H1 (cell line): ENCODE measurements at regions not wholly inside any gene's neighbourhood (a gene's known extent, or its start where the extent isn't known, plus 50 kb on each side); places are given as distances from the start of the nearest gene placed in this dataset.

ENCODE experiments used
- CTCF ChIA-PET: fragments of 300-600 bp; sonication (Branson Sonifier 250); formaldehyde crosslinking; loops from one replicate; lab custom pipeline; 2021; ENCODE audit not compliant: partially characterized antibody; lab: Charles Lee
- POLR2A ChIA-PET: fragments of 300-600 bp; sonication (Branson Sonifier 250); formaldehyde crosslinking; loops from one replicate; lab custom pipeline; 2021; ENCODE audit warnings: inconsistent platforms; ENCODE audit not compliant: partially characterized antibody; lab: Charles Lee
- DNase-seq, 2 experiments: peaks; one replicate each; pipeline versions ENCODE4 v3.0.0 to v3.0.0-alpha.2; 2010 to 2022; ENCODE audit warnings: low spot score in 2 of 2, low read depth in 1 of 2, mixed read lengths in 1 of 2
- FAIRE-seq: peaks from 2 replicates; lab custom pipeline; 2011; peaks lifted over from hg19 to GRCh38; lab: Jason Lieb, UNC
- H2AFZ ChIP-seq: 2 replicates; pipeline ENCODE4 v1.8.1; 2012; ENCODE audit warnings: low read length, inconsistent platforms
- H2AK5ac ChIP-seq: 2 replicates; pipeline ENCODE4 v1.6.1; 2013; ENCODE audit warnings: low read depth, low read length
- H2BK120ac ChIP-seq: replicated peaks from 2 replicates; pipeline ENCODE3; 2013; ENCODE audit warnings: low read depth, low read length, inconsistent platforms
- H2BK12ac ChIP-seq: 2 replicates; pipeline ENCODE4 v1.6.1; 2013; ENCODE audit warnings: low read depth, low read length
- H2BK15ac ChIP-seq: 2 replicates; pipeline ENCODE4 v1.6.1; 2013; ENCODE audit warnings: low read length
- H2BK20ac ChIP-seq: 2 replicates; pipeline ENCODE4 v1.6.1; 2013; ENCODE audit warnings: low read length
- H2BK5ac ChIP-seq: 2 replicates; pipeline ENCODE4 v1.6.1; 2013; ENCODE audit warnings: low read depth, low read length
- H3K14ac ChIP-seq: 2 replicates; pipeline ENCODE4 v1.6.1; 2013; ENCODE audit warnings: inconsistent platforms; ENCODE audit not compliant: insufficient read length
- H3K18ac ChIP-seq: 2 replicates; pipeline ENCODE4 v1.6.1; 2013; ENCODE audit warnings: low read length; ENCODE audit errors: extremely low read depth
- H3K23ac ChIP-seq: 2 replicates; pipeline ENCODE4 v1.6.1; 2013; ENCODE audit warnings: inconsistent platforms; ENCODE audit not compliant: insufficient read length
- H3K23me2 ChIP-seq: 2 replicates; pipeline ENCODE4 v1.6.1; 2013; ENCODE audit warnings: low read depth, low read length
- H3K27ac ChIP-seq: 2 replicates; pipeline ENCODE4 v1.6.1; 2011; ENCODE audit warnings: low read depth, low read length, inconsistent platforms
- H3K27me3 ChIP-seq, 4 experiments: replicated peaks in 1 of 4; 1 replicate in 1 of 4; 2 replicates in 3 of 4; pipeline versions ENCODE4 v1.6.1 to v1.8.1; 2011 to 2013; ENCODE audit warnings: low read length in 3 of 4, mild to moderate bottlenecking in 3 of 4, inconsistent platforms in 2 of 4, mixed read lengths in 2 of 4, moderate library complexity in 1 of 4; ENCODE audit not compliant: control insufficient read depth in 3 of 4, insufficient read depth in 3 of 4; ENCODE audit errors: extremely low read depth in 1 of 4
- H3K36me3 ChIP-seq, 4 experiments: 2 replicates each; pipeline versions ENCODE4 v1.6.1 to v1.8.1; 2011 to 2013; ENCODE audit warnings: mild to moderate bottlenecking in 4 of 4, low read length in 3 of 4, moderate library complexity in 2 of 4, control low read depth in 1 of 4, inconsistent platforms in 1 of 4; ENCODE audit not compliant: insufficient read depth in 4 of 4, control insufficient read depth in 2 of 4
- H3K4ac ChIP-seq: replicated peaks from 2 replicates; pipeline ENCODE3; 2013; ENCODE audit warnings: low read length, low read depth, mixed read lengths, inconsistent platforms; ENCODE audit not compliant: insufficient read length
- H3K4me1 ChIP-seq, 4 experiments: replicated peaks in 1 of 4; 1 replicate in 1 of 4; 2 replicates in 3 of 4; pipeline versions ENCODE4 v1.6.1 to v1.8.1; 2011 to 2013; ENCODE audit warnings: low read length in 3 of 4, inconsistent platforms in 2 of 4, mixed read lengths in 1 of 4; ENCODE audit not compliant: insufficient read depth in 4 of 4, control insufficient read depth in 3 of 4
- H3K4me2 ChIP-seq, 2 experiments: 2 replicates each; pipeline versions ENCODE4 v1.6.1 to v1.8.1; 2011 to 2013; ENCODE audit warnings: low read depth in 2 of 2, low read length in 2 of 2, control low read depth in 1 of 2, inconsistent platforms in 1 of 2, mild to moderate bottlenecking in 1 of 2; ENCODE audit not compliant: insufficient read depth in 1 of 2
- H3K4me3 ChIP-seq, 4 experiments: fragments of 200-600, 300-600 bp in 1 of 4; sonication (generic), shearing (Covaris generic), sonication (Bioruptor Twin) in 1 of 4; 2 replicates each; pipeline versions ENCODE4 v1.5.1 to v1.8.1; 2011 to 2016; ENCODE audit warnings: low read length in 4 of 4, low read depth in 3 of 4, control low read depth in 2 of 4, inconsistent platforms in 2 of 4, mild to moderate bottlenecking in 2 of 4, mixed read lengths in 1 of 4, moderate library complexity in 1 of 4; ENCODE audit not compliant: insufficient read depth in 2 of 4; ENCODE audit errors: extremely low read depth in 1 of 4
- H3K56ac ChIP-seq: replicated peaks from 2 replicates; pipeline ENCODE3; 2013; ENCODE audit warnings: low read depth, mild to moderate bottlenecking, mixed read lengths, low read length, inconsistent platforms; ENCODE audit not compliant: insufficient read length
- H3K79me1 ChIP-seq: 2 replicates; pipeline ENCODE4 v1.6.1; 2013; ENCODE audit warnings: low read depth, low read length, control low read depth
- H3K79me2 ChIP-seq, 2 experiments: 2 replicates each; pipeline versions ENCODE4 v1.6.1 to v1.8.1; 2012 to 2013; ENCODE audit warnings: low read length in 2 of 2, mild to moderate bottlenecking in 2 of 2, inconsistent platforms in 1 of 2; ENCODE audit not compliant: insufficient read depth in 2 of 2, control insufficient read depth in 1 of 2
- H3K9ac ChIP-seq, 4 experiments: replicated peaks in 1 of 4; 1 replicate in 1 of 4; 2 replicates in 3 of 4; pipeline versions ENCODE4 v1.6.1 to v1.8.1; 2011 to 2013; ENCODE audit warnings: low read depth in 3 of 4, low read length in 3 of 4, control low read depth in 2 of 4, mild to moderate bottlenecking in 2 of 4, moderate library complexity in 2 of 4, inconsistent platforms in 1 of 4; ENCODE audit errors: extremely low read depth in 1 of 4
- H3K9me3 ChIP-seq, 2 experiments: 2 replicates each; pipeline versions ENCODE4 v1.6.1 to v1.8.1; 2012 to 2013; ENCODE audit warnings: mild to moderate bottlenecking in 2 of 2, moderate library complexity in 2 of 2, control low read depth in 1 of 2, inconsistent platforms in 1 of 2, low read depth in 1 of 2, low read length in 1 of 2, mixed read lengths in 1 of 2; ENCODE audit not compliant: insufficient read depth in 2 of 2
- H4K20me1 ChIP-seq, 2 experiments: replicated peaks in 1 of 2; 2 replicates each; pipeline versions ENCODE3 to v1.8.1; 2011 to 2013; ENCODE audit warnings: inconsistent platforms in 2 of 2, low read length in 2 of 2, mild to moderate bottlenecking in 1 of 2; ENCODE audit not compliant: insufficient read depth in 2 of 2, control insufficient read depth in 1 of 2
- H4K5ac ChIP-seq: 2 replicates; pipeline ENCODE4 v1.6.1; 2013; ENCODE audit warnings: low read length, low read depth, mixed read lengths, inconsistent platforms; ENCODE audit not compliant: insufficient read length
- H4K8ac ChIP-seq: 2 replicates; pipeline ENCODE4 v1.8.0; 2013; ENCODE audit warnings: mild to moderate bottlenecking, moderate library complexity, low read length, inconsistent platforms; ENCODE audit not compliant: insufficient read depth; ENCODE audit errors: extremely low read depth
- H4K91ac ChIP-seq: replicated peaks from 2 replicates; pipeline ENCODE3; 2013; ENCODE audit warnings: low read length, mixed read lengths, inconsistent platforms; ENCODE audit not compliant: insufficient read length
- EGR1 ChIP-seq: IDR thresholded peaks from 2 replicates; pipeline ENCODE4 v1.6.1; 2011; ENCODE audit warnings: low read depth, low read length, borderline replicate concordance
- EP300 ChIP-seq, 2 experiments: IDR thresholded peaks; 1 replicate in 1 of 2; 2 replicates in 1 of 2; pipeline ENCODE4 v1.6.1; 2011 to 2012; ENCODE audit warnings: low read depth in 2 of 2, low read length in 2 of 2, mild to moderate bottlenecking in 2 of 2, borderline replicate concordance in 1 of 2, inconsistent platforms in 1 of 2, moderate library complexity in 1 of 2
- JUND ChIP-seq: IDR thresholded peaks from 2 replicates; pipeline ENCODE4 v1.6.1; 2011; ENCODE audit warnings: mild to moderate bottlenecking, improper control_type of control experiment, low read length
- KDM4A ChIP-seq: IDR thresholded peaks from one replicate; pipeline ENCODE4 v1.7.1; 2012; ENCODE audit warnings: low read depth, mild to moderate bottlenecking, moderate library complexity, low read length, inconsistent platforms; ENCODE audit not compliant: severe bottlenecking
- RAD21 ChIP-seq, 2 experiments: IDR thresholded peaks in 1 of 2; conservative IDR thresholded peaks in 1 of 2; 2 replicates each; pipeline ENCODE4 v1.6.1; 2011; ENCODE audit warnings: low read depth in 2 of 2, low read length in 2 of 2, improper control_type of control experiment in 1 of 2, inconsistent platforms in 1 of 2, mild to moderate bottlenecking in 1 of 2, moderate library complexity in 1 of 2
- SP2 ChIP-seq: IDR thresholded peaks from 2 replicates; pipeline ENCODE4 v1.6.1; 2012; ENCODE audit warnings: mild to moderate bottlenecking, low read length, inconsistent platforms
- WGBS, 2 experiments: shearing (Covaris generic) in 1 of 2; methylation state at CpG; one replicate each; pipeline versions ENCODE4 v1.1.6 to v1.1.7; 2013 to 2015; ENCODE audit warnings: low lambda C conversion rate in 2 of 2, mixed read lengths in 2 of 2, inconsistent platforms in 1 of 2, low coverage in 1 of 2, missing lambda C conversion rate in 1 of 2; ENCODE audit not compliant: insufficient replicate concordance in 2 of 2, insufficient coverage in 1 of 2, insufficient read length in 1 of 2; ENCODE audit errors: extremely low coverage in 1 of 2, missing lambda C conversion rate in 1 of 2; 5-methylcytosine and 5-hydroxymethylcytosine counted together
- TF ChIP-seq, protein P1 (sequence below), 3 experiments: IDR thresholded peaks; 1 replicate in 2 of 3; 2 replicates in 1 of 3; pipeline versions ENCODE4 v1.5.1 to v1.6.1; 2011; ENCODE audit warnings: low read length in 3 of 3, mild to moderate bottlenecking in 3 of 3, inconsistent platforms in 2 of 3, low read depth in 1 of 3, moderate library complexity in 1 of 3; ENCODE audit not compliant: insufficient read depth in 1 of 3; ENCODE audit errors: control extremely low read depth in 1 of 3

DNA sequence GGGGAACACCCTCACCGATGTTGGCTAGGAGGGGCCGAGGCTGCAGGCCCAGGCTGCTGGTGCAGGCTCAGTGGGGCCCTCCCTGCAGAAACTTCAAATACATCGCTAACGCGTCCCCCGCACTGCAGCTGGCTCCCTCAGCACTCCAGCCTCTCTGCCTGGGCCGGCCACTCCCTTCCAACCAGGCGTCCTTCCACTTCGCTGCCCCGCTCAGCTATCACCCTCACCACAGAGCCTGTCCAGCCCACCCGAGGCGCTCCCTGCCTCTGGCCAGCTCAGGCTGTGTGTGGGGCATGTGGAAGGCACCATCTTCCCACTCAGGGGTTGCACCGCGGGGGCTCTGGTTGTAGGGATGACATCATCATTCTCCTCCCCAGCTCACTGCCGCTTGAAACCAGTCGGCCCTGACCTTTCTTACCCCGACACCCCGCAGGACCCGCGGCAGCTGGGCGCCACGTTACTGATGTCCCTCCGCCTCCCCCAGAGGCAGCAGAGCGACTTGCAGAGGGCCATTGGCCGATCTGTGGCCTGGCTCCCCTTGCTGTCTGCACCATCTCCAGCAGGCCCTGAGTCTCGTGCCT lies 199.9 kb upstream of the RTL1 start:
- Histone ChIP-seq H2BK12ac (peak overlapping the region; percentile 39; the same call in 1 of the 2 replicates), H4K5ac (no peak overlapping the region), H3K79me1 (no peaks in the 10 kb centered on the region), H3K23ac (no peak overlapping the region), H3K4me3 (no peak overlapping the region), H3K36me3 (no peaks in the 10 kb centered on the region), H4K91ac (no peak overlapping the region), H2BK120ac (no peak overlapping the region), H4K8ac (peak overlapping the region; percentile 23; the same call in 1 of the 2 replicates), H4K20me1 (no peaks in the 10 kb centered on the region), H3K27me3 (no peaks in the 10 kb centered on the region), H3K9ac (no peak overlapping the region), H3K14ac (no peak overlapping the region), H3K79me2 (no peaks in the 10 kb centered on the region), H3K4me2 (no peak overlapping the region), H2BK5ac (no peak overlapping the region), H3K23me2 (0 out of 2 replicates have a peak, but pooled peaks cover 2% of the 10 kb centered on the region), H2AFZ (no peak overlapping the region), H2AK5ac (no peak overlapping the region), H2BK15ac (no peak overlapping the region), H3K27ac (no peak overlapping the region), H2BK20ac (no peak overlapping the region), H3K56ac (no peak overlapping the region), H3K9me3 (peaks cover 3 to 4% of the 10 kb centered on the region in 2 experiments; a peak in 2 of 4 replicates), H3K4me1 (no peaks in the 10 kb centered on the region; a peak in 1 of 7 replicates), H3K18ac (no peak overlapping the region), H3K4ac (no peak overlapping the region)
- no peak for FAIRE-seq
- CTCF ChIA-PET, result interaction anchor here (0.6 to 1.9 kb wide), 5 partner anchors 20 to 314 kb away, joined by 3 to 5 read pairs (median 3); no protein-coding TSS in a partner anchor
- 90% methylated on average over 26 of the region's 26 CpGs; no CpG with 5 or more reads in 1 of the 2 experiments for WGBS, 2 experiments
- no peak for DNase-seq
- POLR2A ChIA-PET, result no interaction called here
- TF ChIP-seq RAD21 (IDR thresholded peaks at IDR 0.05 in 1 of 2, conservative IDR thresholded peaks at IDR 0.05 in 1 of 2; ENCODE audit: low read depth in 2 of 2, low read length in 2 of 2) (peak in 1 of 2 experiments; percentile 17; a peak in 1 of 4 replicates), SP2 (no peak), KDM4A (no peak), JUND (peak; percentile 36; the same call in 1 of the 2 replicates), EGR1 (no peak), EP300 (IDR thresholded peaks at IDR 0.05; ENCODE audit: borderline replicate concordance in 1 of 2, low read depth in 2 of 2, low read length in 2 of 2) (no peak)
- TF ChIP-seq, protein P1, sequence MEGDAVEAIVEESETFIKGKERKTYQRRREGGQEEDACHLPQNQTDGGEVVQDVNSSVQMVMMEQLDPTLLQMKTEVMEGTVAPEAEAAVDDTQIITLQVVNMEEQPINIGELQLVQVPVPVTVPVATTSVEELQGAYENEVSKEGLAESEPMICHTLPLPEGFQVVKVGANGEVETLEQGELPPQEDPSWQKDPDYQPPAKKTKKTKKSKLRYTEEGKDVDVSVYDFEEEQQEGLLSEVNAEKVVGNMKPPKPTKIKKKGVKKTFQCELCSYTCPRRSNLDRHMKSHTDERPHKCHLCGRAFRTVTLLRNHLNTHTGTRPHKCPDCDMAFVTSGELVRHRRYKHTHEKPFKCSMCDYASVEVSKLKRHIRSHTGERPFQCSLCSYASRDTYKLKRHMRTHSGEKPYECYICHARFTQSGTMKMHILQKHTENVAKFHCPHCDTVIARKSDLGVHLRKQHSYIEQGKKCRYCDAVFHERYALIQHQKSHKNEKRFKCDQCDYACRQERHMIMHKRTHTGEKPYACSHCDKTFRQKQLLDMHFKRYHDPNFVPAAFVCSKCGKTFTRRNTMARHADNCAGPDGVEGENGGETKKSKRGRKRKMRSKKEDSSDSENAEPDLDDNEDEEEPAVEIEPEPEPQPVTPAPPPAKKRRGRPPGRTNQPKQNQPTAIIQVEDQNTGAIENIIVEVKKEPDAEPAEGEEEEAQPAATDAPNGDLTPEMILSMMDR (IDR thresholded peaks at IDR 0.05; ENCODE audit: control extremely low read depth in 1 of 3, insufficient read depth in 1 of 3, low read depth in 1 of 3, low read length in 3 of 3), result peak in 1 of 3 experiments; percentile 10; a peak in 1 of 4 replicates
